Lung (tissue), 11 donors: ENCODE measurements at regions not wholly inside any gene's neighbourhood (a gene's known extent, or its start where the extent isn't known, plus 50 kb on each side); places are given as distances from the start of the nearest gene placed in this dataset.

Source experiments
- ATAC-seq: fragments of 200-7000 bp; cut with Tn5 transposase; one replicate; pipeline ENCODE4 v1.9.1; 2020; ENCODE audit warnings: moderate number of reproducible peaks; ENCODE audit not compliant: insufficient read depth, low FRiP score
- DNase-seq, 3 donors: peaks; one replicate each; pipeline ENCODE4 v3.0.0-alpha.2; 2013 to 2017
- H3K27ac ChIP-seq, 2 donors: one replicate each; pipeline ENCODE4 v1.5.1; 2013; ENCODE audit warnings: mild to moderate bottlenecking in 2 of 2, moderate library complexity in 2 of 2, control low read depth in 1 of 2, inconsistent platforms in 1 of 2, low read depth in 1 of 2, low read length in 1 of 2
- H3K27me3 ChIP-seq, 3 donors: one replicate each; pipeline ENCODE4 v1.5.1; 2013; ENCODE audit warnings: low read length in 2 of 3; ENCODE audit not compliant: control insufficient read depth in 3 of 3, insufficient read depth in 3 of 3
- H3K36me3 ChIP-seq, 4 donors: one replicate each; pipeline ENCODE4 v1.5.1; 2013; ENCODE audit warnings: low read length in 4 of 4, mild to moderate bottlenecking in 1 of 4, moderate library complexity in 1 of 4; ENCODE audit not compliant: control insufficient read depth in 4 of 4, insufficient read depth in 4 of 4
- H3K4me1 ChIP-seq, 5 donors: one replicate each; pipeline ENCODE4 v1.5.1; 2013; ENCODE audit warnings: low read length in 5 of 5, mild to moderate bottlenecking in 2 of 5, moderate library complexity in 1 of 5; ENCODE audit not compliant: control insufficient read depth in 5 of 5, insufficient read depth in 5 of 5
- H3K4me3 ChIP-seq: one replicate; pipeline ENCODE4 v1.5.1; 2013; ENCODE audit warnings: mild to moderate bottlenecking, control low read depth, moderate library complexity
- H3K9ac ChIP-seq, 2 donors: one replicate each; pipeline ENCODE4 v1.5.1; 2013; ENCODE audit warnings: low read length in 2 of 2, control low read depth in 1 of 2; ENCODE audit not compliant: insufficient read depth in 1 of 2
- H3K9me3 ChIP-seq, 4 donors: one replicate each; pipeline ENCODE4 v1.5.1; 2013; ENCODE audit warnings: low read length in 3 of 4, mild to moderate bottlenecking in 1 of 4, moderate library complexity in 1 of 4; ENCODE audit not compliant: control insufficient read depth in 4 of 4, insufficient read depth in 3 of 4
- CTCF ChIP-seq: IDR thresholded peaks from 2 replicates; pipeline ENCODE4 v1.5.1; 2012; ENCODE audit warnings: mild to moderate bottlenecking; ENCODE audit errors: control extremely low read depth, extremely low read depth
- WGBS, 2 donors: extraction: QIAGEN DNeasy Blood & Tissue Kit; methylation state at CpG; one replicate each; pipeline ENCODE4 v1.1.7; 2013; 5-methylcytosine and 5-hydroxymethylcytosine counted together
- donor health status: control.
- donor health status: control.
- donor health status: Bipolar disorder and iron deficiency.
- donor health status: healthy.
- donor health status: DM: yes; HTN: yes; CAD: no.

GRCh38 chr2:3129867-3130266 is 247.8 kb downstream of the EIPR1 start:
- Histone ChIP-seq H3K27me3 (no peaks in the 10 kb centered on the region), H3K4me3 (no peak overlapping the region), H3K4me1 (peaks cover 0 to 11% (median 4%) of the 10 kb centered on the region in 5 donors), H3K36me3 (no peaks in the 10 kb centered on the region), H3K9ac (no peak overlapping the region), H3K9me3 (peaks cover 0 to 11% (median 0%) of the 10 kb centered on the region in 4 donors), H3K27ac (no peak overlapping the region)
- DNase-seq (no peak), ATAC-seq (no peak)
- no peak for TF ChIP-seq CTCF
- WGBS, 2 donors: 88 to 90% methylated on average over 6 of the region's 6 CpGs

DNA sequence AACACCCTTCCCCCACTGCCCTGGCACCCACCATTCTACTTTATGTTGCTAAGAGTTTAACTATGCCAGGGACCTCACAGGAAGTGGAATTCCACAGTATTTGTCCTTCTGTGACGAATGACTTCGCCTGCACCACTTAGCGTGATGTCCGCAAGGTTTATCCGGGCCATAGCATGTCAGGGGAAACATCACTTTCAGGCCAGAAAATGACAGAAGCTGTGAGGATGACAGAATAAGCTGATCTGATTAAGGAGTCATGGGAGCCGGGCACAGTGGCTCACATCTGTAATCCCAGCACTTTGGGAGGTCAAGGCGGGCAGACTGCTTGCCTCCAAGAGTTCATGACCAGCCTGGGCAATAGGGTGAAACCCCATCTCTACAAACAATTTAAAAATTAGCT is 248.8 kb downstream of the EIPR1 start:
- Histone ChIP-seq H3K27ac (no peak overlapping the region), H3K36me3 (no peaks in the 10 kb centered on the region), H3K4me3 (no peak overlapping the region), H3K9me3 (peaks cover 0 to 5% (median 0%) of the 10 kb centered on the region in 4 donors), H3K27me3 (no peaks in the 10 kb centered on the region), H3K9ac (no peak overlapping the region), H3K4me1 (peaks cover 0 to 11% (median 4%) of the 10 kb centered on the region in 5 donors)
- 86 to 90% methylated on average over 7 of the region's 7 CpGs for WGBS, 2 donors
- DNase-seq: no peak
- no peak for ATAC-seq
- no peak for TF ChIP-seq CTCF

GRCh38 chr2:3127710-3128109 is 249.9 kb downstream of the EIPR1 start:
- no peak for TF ChIP-seq CTCF
- H3K4me1 ChIP-seq: peaks cover 0 to 11% (median 4%) of the 10 kb centered on the region in 5 donors
- H3K27me3 ChIP-seq: no peaks in the 10 kb centered on the region
- ATAC-seq: no peak
- H3K4me3 ChIP-seq: no peak overlapping the region
- WGBS, 2 donors: 64 to 80% methylated on average over 5 of the region's 5 CpGs
- no peak for DNase-seq
- no peaks in the 10 kb centered on the region for H3K36me3 ChIP-seq
- H3K9me3 ChIP-seq: peaks cover 0 to 4% (median 0%) of the 10 kb centered on the region in 4 donors
- no peak overlapping the region for H3K27ac ChIP-seq
- no peak overlapping the region for H3K9ac ChIP-seq
